Stimulated activated CD4-positive, alpha-beta T cell treated with anti-CD3 and anti-CD28 coated beads, Interleukin-12 subunit alpha, Interleukin-12 subunit beta, amount 100 ng/mL, for 4 hours (primary cell): ENCODE measurements at regions not wholly inside any gene's neighbourhood (a gene's known extent, or its start where the extent isn't known, plus 50 kb on each side); places are given as distances from the start of the nearest gene placed in this dataset.

Experiments used
- DNase-seq: peaks from one replicate; pipeline ENCODE4 v3.0.0-alpha.2; 2020

GRCh38 chr4:36494016-36494415 is 212.6 kb downstream of the DTHD1 start:
- DNase-seq, result no peak

GRCh38 chr4:36494747-36495146 is 213.3 kb downstream of the DTHD1 start:
- no peak for DNase-seq

- no peak for DNase-seq
Observed at GRCh38 chr4:36502350-36502749, 220.9 kb downstream of the DTHD1 start.

- DNase-seq, result no peak
Observed at GRCh38 chr4:36508394-36508793, 227.0 kb downstream of the DTHD1 start.

GRCh38 chr4:36509845-36510244 is 228.4 kb downstream of the DTHD1 start:
- DNase-seq, result no peak

GRCh38 chr4:36511785-36512184 is 230.4 kb downstream of the DTHD1 start:
- no peak for DNase-seq

DNA sequence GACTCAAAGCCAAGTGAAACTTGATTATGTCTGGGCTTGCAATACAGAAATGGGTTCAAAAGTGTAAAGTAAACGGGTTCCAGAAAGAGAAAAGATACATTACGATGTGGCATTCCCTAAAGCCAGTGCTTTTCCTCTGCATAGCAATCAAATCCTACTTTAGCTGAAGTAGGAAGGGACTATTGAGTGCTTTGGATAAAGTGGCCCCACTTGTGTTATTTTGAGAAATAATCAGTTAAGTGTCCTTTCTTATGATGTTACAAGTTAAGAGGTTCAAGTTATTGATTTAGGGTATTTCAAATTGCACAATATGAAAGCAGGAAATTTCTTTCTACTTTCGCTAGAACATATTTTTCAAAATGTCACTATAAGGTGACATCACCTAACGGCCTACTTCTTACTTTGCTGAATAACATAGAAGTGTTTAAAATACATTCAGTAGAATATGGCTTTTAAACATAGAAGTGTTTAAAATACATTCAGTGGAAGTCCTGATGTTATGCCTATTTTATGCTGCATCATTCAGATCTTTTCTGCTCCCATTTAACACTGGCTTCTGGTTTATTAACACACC is 235.2 kb downstream of the DTHD1 start:
- DNase-seq, result no peak

- DNase-seq, result no peak
Observed at GRCh38 chr4:36523182-36523581, 241.8 kb downstream of the DTHD1 start.

DNA sequence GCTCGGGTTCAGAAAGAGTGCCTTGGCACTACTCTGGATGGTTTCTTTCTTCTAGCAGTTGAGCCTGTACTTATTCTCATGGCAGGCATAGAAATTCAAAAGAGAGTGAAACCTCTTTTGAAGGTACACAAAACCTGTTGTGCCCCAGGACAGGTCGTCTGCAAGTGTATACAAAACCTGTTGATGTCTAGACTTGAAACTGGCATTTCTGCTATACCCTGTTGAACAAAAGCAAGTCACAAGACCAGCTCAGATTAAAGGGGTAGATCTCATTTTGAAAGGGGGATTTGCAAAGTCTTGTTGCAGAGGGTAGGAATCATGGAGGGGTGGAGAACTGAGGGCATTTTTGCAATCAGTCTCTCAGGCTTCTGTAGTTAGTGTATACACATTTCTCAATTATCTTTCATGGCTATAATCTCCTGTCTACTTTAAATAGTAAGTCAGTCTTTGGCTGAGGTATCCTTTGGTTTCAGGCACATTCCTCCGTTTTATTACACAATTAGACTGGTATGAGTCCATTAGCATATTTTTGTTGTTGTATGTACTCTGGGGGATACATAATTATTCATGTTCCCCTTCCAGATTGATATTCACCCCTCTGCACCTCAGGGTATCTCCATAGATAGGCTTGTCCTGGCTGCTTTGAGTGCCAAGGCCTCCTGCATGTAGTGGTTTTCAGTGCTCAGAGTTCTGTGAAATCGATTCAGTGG is 251.4 kb downstream of the DTHD1 start:
- DNase-seq, result no peak

DNA sequence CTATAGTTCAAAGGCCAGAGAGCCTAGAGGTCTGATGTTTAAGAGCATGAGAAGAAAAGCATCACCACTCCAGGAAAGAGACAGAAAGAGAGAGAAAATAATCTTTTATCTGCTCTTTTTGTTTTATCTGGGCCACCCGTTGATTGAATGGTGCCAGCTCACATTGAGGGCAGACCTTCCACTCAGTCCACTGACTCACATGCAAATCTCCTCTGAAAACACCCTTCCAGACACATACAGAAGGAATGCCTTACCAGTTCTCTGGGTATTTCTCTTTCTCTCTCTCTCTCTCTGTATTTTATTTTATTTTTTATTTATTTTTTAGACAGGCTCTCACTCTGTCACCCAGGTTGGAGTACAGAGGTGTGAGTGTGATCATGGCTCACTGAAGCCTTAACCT is 252.5 kb downstream of the DTHD1 start:
- DNase-seq, result no peak

- DNase-seq, result no peak
Observed at GRCh38 chr4:36547383-36547782, 266.0 kb downstream of the DTHD1 start.

- no peak for DNase-seq
Observed at GRCh38 chr4:36549252-36549651, 267.8 kb downstream of the DTHD1 start.

DNA sequence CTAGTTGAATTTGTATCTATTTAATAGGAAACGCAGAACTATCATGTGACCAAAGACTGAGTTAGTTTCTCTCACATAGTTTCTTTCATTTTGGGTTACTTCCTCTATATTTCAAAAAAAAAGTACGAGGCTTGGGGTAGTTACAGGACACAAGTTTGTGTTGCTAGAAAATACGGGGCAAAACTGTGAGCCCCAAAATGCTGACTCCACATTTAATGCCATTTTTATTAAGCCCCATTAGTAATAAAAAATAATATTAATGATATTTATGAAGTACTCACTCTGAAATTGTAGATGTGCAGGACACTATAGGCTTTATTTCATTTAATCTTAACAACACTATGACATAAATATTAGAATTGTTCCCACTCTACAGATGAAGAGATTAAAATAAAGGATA is 268.6 kb downstream of the DTHD1 start:
- DNase-seq, result no peak

GRCh38 chr4:36551697-36552214 is 270.3 kb downstream of the DTHD1 start:
- DNase-seq, result no peak

DNA sequence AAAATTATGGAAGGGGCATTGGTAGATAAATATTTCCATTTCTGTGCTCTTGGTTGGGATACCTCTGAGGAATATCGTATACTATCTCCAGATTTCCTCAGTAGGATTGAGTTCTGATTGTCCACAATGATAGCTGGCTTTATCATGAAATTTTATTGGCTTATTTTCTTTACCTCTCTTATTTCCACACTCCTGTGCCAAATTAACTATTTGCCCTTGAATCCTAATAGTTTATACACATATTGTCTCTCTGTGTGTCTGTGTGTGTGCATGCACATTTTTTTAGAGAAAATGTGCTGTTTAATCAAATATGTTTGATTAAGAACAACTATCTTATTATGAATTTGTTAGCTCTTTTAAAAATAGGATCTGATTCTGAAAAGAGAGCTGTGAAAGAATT is 271.6 kb downstream of the DTHD1 start:
- no peak for DNase-seq

DNA sequence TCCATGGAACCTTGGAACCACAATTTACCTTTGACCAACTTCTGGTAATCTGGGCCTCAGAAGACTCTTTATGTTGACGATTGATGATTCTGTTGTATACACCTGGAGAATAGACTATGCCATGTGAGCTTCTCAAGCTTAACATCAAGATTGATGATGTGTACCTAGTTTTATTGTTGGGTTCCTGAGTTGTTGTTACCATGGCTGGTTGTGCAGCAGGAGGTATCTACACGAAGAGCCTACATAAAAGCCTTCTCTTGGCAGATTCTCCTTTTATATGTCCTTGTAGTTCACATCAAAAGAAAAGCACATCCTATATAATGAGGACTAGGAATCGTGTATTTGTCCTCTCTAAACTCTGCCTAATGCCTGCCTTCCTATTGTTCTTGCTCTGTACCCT is 272.0 kb downstream of the DTHD1 start:
- no peak for DNase-seq

DNA sequence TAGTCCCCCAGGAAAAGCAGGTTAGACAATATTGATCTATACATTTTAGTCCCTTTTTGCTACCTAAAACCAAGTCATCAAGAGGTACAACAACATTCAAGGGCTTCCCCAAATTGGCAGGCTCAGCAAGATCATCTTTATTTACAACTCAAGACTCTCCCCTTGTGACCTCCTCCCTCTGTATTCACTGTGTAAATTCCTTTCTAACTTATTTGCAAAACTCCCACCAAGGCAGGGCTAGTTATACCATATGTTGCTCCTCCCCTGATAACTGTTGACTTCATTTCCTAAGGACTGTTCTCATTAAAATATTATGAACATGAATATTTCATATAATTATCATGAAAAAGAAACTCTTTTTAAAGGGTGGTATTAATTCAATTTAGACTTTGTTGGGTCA is 275.6 kb downstream of the DTHD1 start:
- DNase-seq, result no peak

- no peak for DNase-seq
Observed at GRCh38 chr4:36568575-36568974, 287.2 kb downstream of the DTHD1 start.

- no peak for DNase-seq
Observed at GRCh38 chr4:36573441-36573840, 292.0 kb downstream of the DTHD1 start.

GRCh38 chr4:36574816-36575215 is 293.4 kb downstream of the DTHD1 start:
- DNase-seq, result no peak

DNA sequence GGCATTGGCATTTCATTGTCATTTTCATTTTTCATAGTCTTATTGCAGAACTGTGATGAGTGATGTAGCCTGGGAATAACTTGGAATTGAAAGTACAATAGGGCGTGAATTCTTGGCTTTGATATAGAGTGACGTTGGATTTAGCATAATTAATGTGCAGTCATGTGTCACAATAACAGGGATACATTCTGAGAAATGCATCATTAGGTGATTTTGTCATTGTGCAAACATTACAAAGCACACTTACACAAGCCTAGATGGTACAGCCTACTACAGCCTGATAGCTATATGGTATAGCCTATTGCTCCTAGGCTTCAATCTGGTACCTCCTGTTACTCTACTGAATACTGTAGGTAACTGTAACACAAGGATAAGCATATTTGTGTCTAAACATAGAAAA is 300.8 kb downstream of the DTHD1 start:
- DNase-seq, result no peak

DNA sequence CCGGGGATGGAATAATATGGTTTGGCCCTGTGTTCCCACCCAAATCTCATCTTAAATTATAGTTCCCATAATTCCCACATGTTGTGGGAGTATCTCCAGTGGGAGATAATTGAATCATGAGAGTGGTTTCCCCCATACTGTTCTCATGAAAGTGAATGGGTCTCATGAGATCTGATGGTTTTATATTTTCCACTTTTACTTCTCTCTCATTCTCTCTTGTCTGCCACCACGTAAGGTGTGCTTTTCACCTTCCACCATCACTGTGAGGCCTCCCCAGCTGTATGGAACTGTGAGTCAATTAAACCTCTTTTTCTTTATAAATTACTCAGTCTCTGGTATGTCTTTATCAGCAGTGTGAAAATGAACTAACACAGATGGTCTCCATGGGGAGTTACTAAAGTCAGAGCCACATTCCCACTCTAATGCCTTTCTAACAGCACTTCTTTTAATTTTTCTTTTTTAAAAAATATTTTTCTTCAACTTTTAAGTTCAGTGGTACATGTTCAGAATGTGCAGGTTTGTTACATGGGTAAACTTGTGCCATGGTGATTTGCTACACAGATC is 306.6 kb downstream of the DTHD1 start:
- DNase-seq, result no peak

DNA sequence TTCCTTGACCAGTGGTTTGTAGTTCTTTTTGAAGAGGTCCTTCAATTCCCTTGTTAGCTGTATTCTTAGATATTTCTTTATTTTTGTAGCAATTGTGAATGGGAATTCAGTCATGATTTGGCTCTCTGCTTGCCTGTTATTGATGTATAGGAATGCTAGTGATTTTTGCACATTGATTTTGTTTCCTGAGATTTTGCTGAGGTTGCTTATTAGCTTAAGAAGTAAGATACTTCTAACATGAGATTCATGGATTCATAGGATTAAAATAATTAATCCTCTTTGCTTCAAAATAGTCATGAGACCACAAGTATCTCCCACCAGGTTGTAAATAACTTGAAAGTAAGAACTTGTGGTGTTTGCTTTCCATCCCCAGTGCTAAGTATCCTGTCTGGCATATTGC is 308.9 kb downstream of the DTHD1 start:
- no peak for DNase-seq

DNA sequence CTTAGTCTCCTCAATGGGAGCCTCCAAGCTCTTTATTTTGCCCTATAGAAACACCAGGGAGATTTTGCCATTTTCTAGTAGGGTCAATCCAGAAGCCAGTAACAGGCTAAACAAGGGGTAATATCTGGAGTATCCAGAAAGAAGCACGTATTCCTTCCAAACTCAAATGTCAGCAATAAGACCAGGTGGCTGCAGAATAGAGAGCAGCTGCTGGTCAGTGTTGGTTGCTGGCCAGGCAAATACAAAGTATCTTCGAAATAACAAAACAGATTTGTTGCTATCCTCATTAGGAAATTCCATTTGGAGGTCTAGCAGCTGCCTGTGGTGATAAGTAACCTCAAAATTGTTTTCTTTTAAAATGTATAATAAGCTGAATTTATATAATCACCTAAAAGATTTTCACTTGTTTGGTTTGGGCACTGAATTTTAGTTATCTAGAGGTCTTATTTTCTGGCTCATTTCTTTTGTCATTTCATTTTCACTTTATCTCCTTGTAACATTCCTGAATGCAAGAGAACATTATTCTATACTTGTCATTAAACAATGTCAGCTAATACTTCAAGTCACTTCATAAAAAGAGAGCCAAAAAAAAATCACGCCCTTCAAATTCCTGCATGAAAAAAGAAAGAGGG is 320.6 kb downstream of the DTHD1 start:
- DNase-seq, result no peak
